ENCODE measurements at regions not wholly inside any gene's neighbourhood (a gene's known extent, or its start where the extent isn't known, plus 50 kb on each side); places are given as distances from the start of the nearest gene placed in this dataset.

DNA sequence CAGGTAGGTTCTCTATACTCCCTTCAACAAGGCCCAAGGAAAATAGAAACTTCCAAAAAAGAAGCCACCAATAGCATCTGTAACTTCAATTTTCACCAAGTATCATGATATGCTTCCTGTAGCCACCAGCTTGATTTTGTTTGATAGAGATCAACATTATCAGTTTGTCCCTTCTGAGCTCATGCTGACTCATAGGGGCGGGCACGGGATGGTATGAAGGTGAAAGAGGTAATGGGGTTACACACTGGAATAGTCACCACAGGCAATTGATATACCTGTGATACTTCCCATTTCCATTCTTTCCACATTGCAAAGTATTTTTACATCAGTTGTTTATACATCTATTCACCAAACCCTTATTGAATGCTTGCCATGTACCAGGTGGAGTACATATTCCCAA lies 134.1 kb downstream of the KCNA5 start:
- TF ChIP-seq SUZ12 (IDR thresholded peaks at IDR 0.05; ENCODE audit: unreplicated experiment) (no peak), HDAC2 (IDR thresholded peaks at IDR 0.05) (no peak), ZBTB40 (IDR thresholded peaks at IDR 0.05; ENCODE audit: borderline replicate concordance) (no peak), CEBPZ (IDR thresholded peaks at IDR 0.05; ENCODE audit: low read depth, low read length) (no peak), RELA (IDR thresholded peaks at IDR 0.05; ENCODE audit: borderline replicate concordance, partially characterized antibody) (no peak), CTCF (IDR thresholded peaks at IDR 0.05 in 2 of 3, conservative IDR thresholded peaks at IDR 0.05 in 1 of 3; ENCODE audit: control insufficient read depth in 2 of 3, extremely low read depth in 1 of 3, insufficient read depth in 1 of 3, low read depth in 3 of 3, low read length in 3 of 3) (no peak), POLR2AphosphoS5 (IDR thresholded peaks at IDR 0.05; ENCODE audit: low read length) (no peak), MEF2B (IDR thresholded peaks at IDR 0.05; ENCODE audit: partially characterized antibody, poor library complexity, severe bottlenecking) (no peak)

Measured in GM12878 (cell line).